HG03103 (cell line): ENCODE measurements at regions not wholly inside any gene's neighbourhood (a gene's known extent, or its start where the extent isn't known, plus 50 kb on each side); places are given as distances from the start of the nearest gene placed in this dataset.
"Not testable (repeated sequence)": the region's sequence is repeated elsewhere in the genome, so short reads cannot be mapped to it uniquely, and the experiment has no call there.

Source experiments
- ATAC-seq: cut with Tn5 transposase; IDR thresholded peaks from one replicate; pipeline ENCODE4 v1.9.1; 2021; ENCODE audit warnings: low read depth; ENCODE audit not compliant: unreplicated experiment

- ATAC-seq, result no peak
Observed at GRCh38 chr5:138649775-138650174, 74.6 kb upstream of the HSPA9 start.

GRCh38 chr5:138649316-138649720 is 74.1 kb upstream of the HSPA9 start:
- no peak for ATAC-seq

GRCh38 chr5:138648841-138649240 is 73.6 kb upstream of the HSPA9 start:
- ATAC-seq, result no peak

- ATAC-seq, result no peak
Observed at GRCh38 chr5:138647794-138648410, 72.7 kb upstream of the HSPA9 start.

- ATAC-seq, result no peak
Observed at GRCh38 chr5:138647261-138647788, 72.1 kb upstream of the HSPA9 start.

GRCh38 chr5:138646671-138647070 is 71.5 kb upstream of the HSPA9 start:
- ATAC-seq, result no peak

DNA sequence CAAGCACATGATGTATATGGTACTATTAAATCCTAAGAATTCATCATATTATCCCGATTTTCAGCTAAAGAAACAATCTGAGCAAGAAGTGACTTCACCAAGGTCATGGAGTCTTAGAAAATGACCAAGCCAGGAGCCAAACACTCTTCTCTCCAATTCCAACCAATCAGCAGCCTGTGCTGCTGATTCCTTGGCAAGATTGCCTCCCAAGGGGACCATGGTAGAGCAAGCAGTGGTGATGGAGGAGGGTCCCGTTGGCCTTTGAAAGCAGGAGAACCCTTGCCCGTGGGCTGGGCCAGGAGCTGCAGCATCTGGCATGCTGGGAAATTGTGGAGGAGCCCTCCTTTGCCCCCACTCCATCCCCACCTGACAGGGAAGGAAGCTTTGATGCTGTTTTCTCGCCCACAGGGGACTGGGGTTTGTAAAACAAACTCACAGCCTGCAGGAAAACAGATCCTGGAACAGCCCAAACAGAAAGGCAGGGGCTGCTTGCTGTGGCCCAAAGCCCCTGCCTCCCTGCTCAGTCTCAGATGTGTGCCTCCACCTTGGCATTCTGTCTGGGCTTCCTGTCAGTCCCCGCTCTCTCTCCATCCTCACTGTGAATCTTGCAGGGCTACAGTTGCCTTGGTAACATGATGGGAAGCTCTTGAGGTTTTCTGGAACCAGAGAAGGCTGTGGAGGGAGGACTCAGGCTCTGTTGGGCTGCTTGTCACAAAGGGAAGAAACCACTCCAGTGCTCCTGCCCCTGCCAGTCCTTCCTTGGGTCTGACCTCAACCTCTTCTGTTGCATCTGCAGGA is 70.8 kb upstream of the HSPA9 start:
- no peak for ATAC-seq

DNA sequence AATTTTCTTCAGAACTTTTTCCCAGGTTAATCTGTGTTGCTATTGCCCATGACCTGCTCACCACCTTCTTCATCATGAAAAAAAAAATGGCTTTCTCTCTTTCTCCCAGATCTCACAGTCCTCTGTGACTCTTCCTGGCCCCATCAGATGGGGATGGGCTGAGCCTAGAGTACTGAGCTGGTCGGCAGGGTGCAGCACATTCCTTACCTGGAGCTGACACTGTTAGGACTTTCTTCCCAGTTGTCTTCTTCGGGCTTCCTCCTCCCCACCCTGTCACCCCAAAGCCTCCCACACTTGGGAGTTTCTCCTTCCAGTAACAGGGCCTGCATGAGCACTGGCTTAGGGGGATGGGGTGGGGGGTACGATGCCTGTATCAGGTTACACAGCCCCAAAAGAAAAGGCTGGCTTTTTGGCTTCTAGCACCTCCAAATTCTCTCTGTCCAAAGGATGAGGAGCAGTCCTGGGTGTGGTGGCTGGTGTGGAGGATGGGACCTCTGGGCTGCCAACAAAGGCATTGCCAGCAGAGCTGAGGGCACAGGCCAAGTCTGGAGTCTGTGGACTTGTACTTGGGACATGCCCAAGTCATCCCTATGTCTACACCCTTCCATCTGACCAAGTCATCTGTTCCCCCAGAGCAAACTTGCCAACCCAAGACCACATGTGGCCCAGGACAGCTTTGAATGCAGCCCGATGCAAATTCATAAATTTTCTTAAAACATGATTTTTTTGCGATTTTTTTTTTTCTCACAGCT is 68.0 kb upstream of the HSPA9 start:
- ATAC-seq, result no peak

- ATAC-seq, result no peak
Observed at GRCh38 chr5:138641547-138642298, 66.5 kb upstream of the HSPA9 start.

GRCh38 chr5:138640646-138641254 is 65.5 kb upstream of the HSPA9 start:
- no peak for ATAC-seq

GRCh38 chr5:138640138-138640537 is 64.9 kb upstream of the HSPA9 start:
- no peak for ATAC-seq

DNA sequence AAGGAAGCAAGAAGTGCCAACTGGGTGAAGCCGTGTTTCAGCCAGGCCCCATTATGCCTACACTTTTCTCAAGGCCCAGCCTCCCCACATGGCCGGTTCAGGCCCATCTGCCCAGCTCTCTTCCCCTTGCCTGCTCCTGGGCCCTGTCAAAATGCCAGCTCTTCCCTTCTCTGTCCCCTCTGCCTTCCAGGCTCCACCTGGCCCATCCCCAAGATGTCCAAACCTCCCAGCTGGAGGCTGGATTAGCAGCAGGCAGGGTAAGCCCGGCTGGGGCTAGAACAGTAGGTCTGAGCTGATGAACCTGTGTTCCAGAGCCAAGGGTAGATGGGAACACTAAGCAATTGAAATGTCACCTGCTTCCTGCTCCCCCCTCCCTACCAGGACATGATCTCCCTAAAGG is 64.1 kb upstream of the HSPA9 start:
- ATAC-seq, result no peak

DNA sequence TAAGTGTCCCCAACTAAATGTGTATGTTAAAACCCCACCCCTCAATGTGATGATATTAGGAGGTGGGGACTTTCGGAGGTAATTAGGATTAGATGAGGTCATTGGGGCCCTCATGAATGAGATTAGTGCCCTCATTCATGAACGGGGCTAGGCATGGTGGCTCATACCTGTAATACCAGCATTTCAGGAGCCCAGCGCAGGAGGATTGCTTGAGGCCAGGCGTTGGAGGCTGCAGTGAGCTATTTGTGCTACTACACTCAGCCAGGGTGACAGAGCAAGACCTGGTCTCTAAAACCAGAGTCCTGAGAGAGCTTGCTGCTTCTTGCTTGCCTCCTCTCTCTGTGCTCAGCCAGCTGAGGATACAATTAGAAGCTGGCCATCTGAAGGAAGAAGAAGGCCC is 62.1 kb upstream of the HSPA9 start:
- no peak for ATAC-seq

- no peak for ATAC-seq
Observed at GRCh38 chr5:138636398-138636944, 61.3 kb upstream of the HSPA9 start.

DNA sequence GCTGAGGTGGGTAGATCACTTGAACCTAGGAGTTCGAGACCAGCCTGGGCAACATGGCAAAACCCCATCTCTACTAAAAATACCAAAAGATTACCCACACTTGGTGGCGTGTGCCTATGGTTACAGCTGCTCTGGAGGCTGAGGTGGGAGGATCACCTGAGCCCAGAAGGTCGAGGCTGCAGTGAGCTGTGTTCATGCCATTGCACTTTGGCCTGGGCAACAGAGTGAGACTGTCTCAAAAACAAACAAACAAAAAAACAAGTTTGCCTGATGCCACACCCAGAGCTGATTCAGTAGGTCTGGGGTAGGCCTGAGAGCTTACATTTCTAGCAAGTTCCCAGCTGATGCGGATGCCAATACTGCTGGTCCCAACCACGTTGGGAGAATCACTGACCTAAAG is 60.5 kb upstream of the HSPA9 start:
- no peak for ATAC-seq

DNA sequence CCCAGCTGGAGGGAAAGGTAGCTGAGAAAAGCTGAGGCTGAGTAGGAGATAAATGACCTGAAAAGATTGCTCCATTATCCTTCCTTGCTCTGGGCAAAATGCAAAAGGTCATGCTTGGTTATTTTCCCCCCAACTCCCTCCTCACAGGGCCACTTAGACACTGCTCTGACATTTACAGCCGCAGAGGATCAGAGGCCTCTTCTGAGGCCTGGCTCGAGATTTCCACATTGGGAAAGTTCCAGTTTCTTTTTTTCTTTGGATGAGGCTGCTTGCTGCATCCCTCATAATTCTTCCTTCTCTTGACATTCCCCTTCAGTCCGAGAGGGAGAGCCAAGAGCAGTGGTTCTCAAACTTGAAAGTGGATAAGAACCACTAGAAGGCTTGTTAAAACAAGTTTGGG is 60.1 kb upstream of the HSPA9 start:
- ATAC-seq, result no peak

GRCh38 chr5:138634804-138635203 is 59.6 kb upstream of the HSPA9 start:
- not testable (repeated sequence) for ATAC-seq

- ATAC-seq, result no peak
Observed at GRCh38 chr5:138632900-138633489, 57.8 kb upstream of the HSPA9 start.

GRCh38 chr5:138631096-138631928 is 56.1 kb upstream of the HSPA9 start:
- no peak for ATAC-seq
